ENCODE measurements at regions not wholly inside any gene's neighbourhood (a gene's known extent, or its start where the extent isn't known, plus 50 kb on each side); places are given as distances from the start of the nearest gene placed in this dataset.

DNA sequence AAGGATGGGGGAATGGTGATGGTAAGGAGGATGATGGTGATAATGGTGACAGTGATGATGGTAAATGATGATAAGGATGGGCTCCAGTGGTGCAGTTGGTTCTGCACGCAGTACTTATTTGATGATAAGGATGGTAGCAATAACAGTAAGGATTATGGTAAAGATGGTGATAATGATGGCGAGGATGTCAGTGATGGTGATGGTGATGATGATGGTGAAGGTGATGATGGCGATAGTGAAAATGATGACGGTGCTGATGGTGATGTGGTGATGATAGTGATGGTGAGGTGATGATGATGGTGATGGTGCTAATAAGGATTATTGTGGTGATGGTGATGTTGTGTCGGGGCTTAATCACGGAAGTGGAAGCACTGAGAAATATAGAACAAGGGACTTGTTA, 103.7 kb downstream of the C16orf95 start:
- in situ Hi-C loops (cut with MboI), result no loop called here

More for the DNA sequence above, 103.7 kb downstream of the C16orf95 start:
- POLR2A ChIA-PET, result no interaction called here
- Histone ChIP-seq H3K27me3 (replicated peaks in 1 of 2; ENCODE audit: control insufficient read depth in 2 of 2, insufficient read depth in 2 of 2, low read length in 1 of 2) (no peaks in the 10 kb centered on the region), H3K9me3 (replicated peaks; ENCODE audit: control insufficient read depth, insufficient read depth, low read length) (no peaks in the 10 kb centered on the region), H3K4me3 (no peak overlapping the region), H3K4me1 (ENCODE audit: control insufficient read depth, insufficient read depth, low read length) (no peaks in the 10 kb centered on the region), H3K36me3 (ENCODE audit: control insufficient read depth in 2 of 2, insufficient read depth in 2 of 2, low read length in 1 of 2) (no peaks in the 10 kb centered on the region), H3K4me2 (ENCODE audit: control insufficient read depth, insufficient read depth) (no peak overlapping the region), H4K20me1 (ENCODE audit: control insufficient read depth, insufficient read depth) (no peaks in the 10 kb centered on the region), H3K27ac (ENCODE audit: control insufficient read depth, insufficient read depth) (no peak overlapping the region), H2AFZ (ENCODE audit: control insufficient read depth, low read depth, low read length) (no peak overlapping the region), H3K9ac (ENCODE audit: control insufficient read depth, insufficient read depth, low read length) (no peak overlapping the region), H3K79me2 (ENCODE audit: control insufficient read depth, insufficient read depth, low read length) (no peaks in the 10 kb centered on the region)
- intact Hi-C loops (cut with micrococcal nuclease; ENCODE audit: unreplicated experiment), result no loop called here
- ATAC-seq, result no peak
- DNase-seq (ENCODE audit: low read depth, low spot score), result no peak
- FAIRE-seq, result no peak
- CTCF ChIA-PET, result no interaction called here
- BruUV-seq (replicated peaks), result no TSS peak
- RAD21 ChIA-PET (ENCODE audit: unreplicated experiment), result no interaction called here
- 62% methylated on average over 6 of the region's 6 CpGs for WGBS (ENCODE audit: insufficient coverage, insufficient replicate concordance, low lambda C conversion rate, missing lambda C conversion rate)
- no peak for TF ChIP-seq MXI1 (IDR thresholded peaks at IDR 0.05; ENCODE audit: low read depth, low read length)
- TF ChIP-seq ZZZ3 (IDR thresholded peaks at IDR 0.05; ENCODE audit: control insufficient read depth, insufficient read length, low read depth), result no peak
- TF ChIP-seq NRF1 (conservative IDR thresholded peaks at IDR 0.05; ENCODE audit: low read depth, low read length), result no peak
- TF ChIP-seq RELA (IDR thresholded peaks at IDR 0.05; ENCODE audit: borderline replicate concordance, partially characterized antibody), result no peak
- TF ChIP-seq BCLAF1 (IDR thresholded peaks at IDR 0.05), result no peak
- TF ChIP-seq, protein P1, sequence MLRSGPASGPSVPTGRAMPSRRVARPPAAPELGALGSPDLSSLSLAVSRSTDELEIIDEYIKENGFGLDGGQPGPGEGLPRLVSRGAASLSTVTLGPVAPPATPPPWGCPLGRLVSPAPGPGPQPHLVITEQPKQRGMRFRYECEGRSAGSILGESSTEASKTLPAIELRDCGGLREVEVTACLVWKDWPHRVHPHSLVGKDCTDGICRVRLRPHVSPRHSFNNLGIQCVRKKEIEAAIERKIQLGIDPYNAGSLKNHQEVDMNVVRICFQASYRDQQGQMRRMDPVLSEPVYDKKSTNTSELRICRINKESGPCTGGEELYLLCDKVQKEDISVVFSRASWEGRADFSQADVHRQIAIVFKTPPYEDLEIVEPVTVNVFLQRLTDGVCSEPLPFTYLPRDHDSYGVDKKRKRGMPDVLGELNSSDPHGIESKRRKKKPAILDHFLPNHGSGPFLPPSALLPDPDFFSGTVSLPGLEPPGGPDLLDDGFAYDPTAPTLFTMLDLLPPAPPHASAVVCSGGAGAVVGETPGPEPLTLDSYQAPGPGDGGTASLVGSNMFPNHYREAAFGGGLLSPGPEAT (IDR thresholded peaks at IDR 0.05; ENCODE audit: low read depth), result no peak
- no peak for TF ChIP-seq IRF3 (IDR thresholded peaks at IDR 0.05)
- TF ChIP-seq EP300 (IDR thresholded peaks at IDR 0.05; ENCODE audit: borderline replicate concordance in 1 of 2, control insufficient read depth in 1 of 2, low read depth in 2 of 2, low read length in 2 of 2), result no peak
- TF ChIP-seq BCL3 (IDR thresholded peaks at IDR 0.05; ENCODE audit: borderline replicate concordance, insufficient read depth, low read depth, low read length, poor library complexity, severe bottlenecking), result no peak
- SMC1A ChIA-PET (ENCODE audit: uncharacterized antibody, unreplicated experiment), result interaction anchor here (0.8 kb wide), 1 partner anchor 285 kb away, joined by 3 read pairs; no protein-coding TSS in a partner anchor
